ENCODE measurements at regions not wholly inside any gene's neighbourhood (a gene's known extent, or its start where the extent isn't known, plus 50 kb on each side); places are given as distances from the start of the nearest gene placed in this dataset.

DNA sequence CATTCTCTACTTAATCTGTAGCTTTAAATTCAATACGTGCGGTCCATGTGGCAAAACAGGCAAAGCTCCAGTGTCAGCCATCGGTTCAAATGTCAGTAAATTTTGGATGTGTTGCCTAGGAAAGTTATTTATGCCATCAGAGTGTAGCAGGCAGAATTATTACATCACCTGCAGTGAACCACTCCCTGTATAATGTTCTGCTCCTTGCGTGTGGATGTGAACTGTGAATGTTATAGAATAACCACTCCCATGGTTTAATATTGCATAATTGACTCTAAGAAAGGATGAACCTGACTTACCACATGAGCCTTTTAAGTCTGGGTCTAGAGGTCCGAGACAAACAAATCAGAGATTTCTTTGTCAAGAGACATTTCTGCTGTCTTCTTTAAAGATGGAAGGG lies 145.5 kb downstream of the GOLIM4 start:
- TF ChIP-seq POLR2AphosphoS5 (IDR thresholded peaks at IDR 0.05; ENCODE audit: borderline replicate concordance, low read depth, low read length) = no peak
- TF ChIP-seq EZH2 (IDR thresholded peaks at IDR 0.05) = no peak
